Astrocyte (in vitro differentiated cells and primary cell): ENCODE measurements at regions not wholly inside any gene's neighbourhood (a gene's known extent, or its start where the extent isn't known, plus 50 kb on each side); places are given as distances from the start of the nearest gene placed in this dataset.

Source experiments
- EZH2 ChIP-seq: IDR thresholded peaks from 2 replicates; pipeline ENCODE4 v1.6.1; 2012; ENCODE audit warnings: mild to moderate bottlenecking, low read length, inconsistent platforms; ENCODE audit not compliant: insufficient read depth
- TF ChIP-seq, protein P1 (sequence below): IDR thresholded peaks from 2 replicates; pipeline ENCODE4 v1.5.1; 2011; ENCODE audit warnings: low read depth, mild to moderate bottlenecking, inconsistent platforms, low read length, moderate library complexity; ENCODE audit not compliant: insufficient read depth

DNA sequence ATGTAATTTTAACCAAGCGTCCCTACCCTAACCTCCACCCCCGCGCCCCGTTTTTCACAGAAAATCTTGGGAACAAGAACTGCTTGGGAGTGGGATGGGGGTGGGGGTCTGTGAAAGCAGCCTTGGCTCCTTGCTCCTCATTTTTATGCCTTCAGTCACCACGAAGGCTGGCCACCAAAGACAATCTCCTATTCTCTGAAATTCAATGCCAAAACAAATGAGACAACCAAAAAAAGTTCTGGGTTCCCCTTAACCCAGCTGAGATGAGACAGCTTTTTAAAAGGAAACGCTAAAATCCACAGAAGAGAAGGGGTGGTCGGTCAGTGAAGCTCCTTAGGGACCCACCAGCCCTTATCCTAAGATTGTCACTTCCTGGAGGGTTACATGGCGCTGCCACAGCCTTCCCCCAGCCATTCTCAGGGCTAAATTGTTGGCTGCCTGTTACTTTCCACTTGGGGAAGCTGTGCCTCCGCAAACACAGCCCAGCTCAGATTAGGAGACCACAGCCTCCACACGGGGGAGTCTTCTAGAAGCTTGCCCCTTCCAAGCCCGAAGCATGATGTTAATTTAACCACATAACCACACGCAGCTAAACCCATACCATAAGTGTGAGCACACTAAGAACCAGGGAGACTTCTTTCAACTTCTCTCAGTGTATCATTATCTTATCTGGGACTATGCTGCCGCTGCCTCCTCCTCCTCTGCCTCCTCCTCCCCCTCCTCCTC, 136.3 kb downstream of the FOXD1 start:
- TF ChIP-seq, protein P1, sequence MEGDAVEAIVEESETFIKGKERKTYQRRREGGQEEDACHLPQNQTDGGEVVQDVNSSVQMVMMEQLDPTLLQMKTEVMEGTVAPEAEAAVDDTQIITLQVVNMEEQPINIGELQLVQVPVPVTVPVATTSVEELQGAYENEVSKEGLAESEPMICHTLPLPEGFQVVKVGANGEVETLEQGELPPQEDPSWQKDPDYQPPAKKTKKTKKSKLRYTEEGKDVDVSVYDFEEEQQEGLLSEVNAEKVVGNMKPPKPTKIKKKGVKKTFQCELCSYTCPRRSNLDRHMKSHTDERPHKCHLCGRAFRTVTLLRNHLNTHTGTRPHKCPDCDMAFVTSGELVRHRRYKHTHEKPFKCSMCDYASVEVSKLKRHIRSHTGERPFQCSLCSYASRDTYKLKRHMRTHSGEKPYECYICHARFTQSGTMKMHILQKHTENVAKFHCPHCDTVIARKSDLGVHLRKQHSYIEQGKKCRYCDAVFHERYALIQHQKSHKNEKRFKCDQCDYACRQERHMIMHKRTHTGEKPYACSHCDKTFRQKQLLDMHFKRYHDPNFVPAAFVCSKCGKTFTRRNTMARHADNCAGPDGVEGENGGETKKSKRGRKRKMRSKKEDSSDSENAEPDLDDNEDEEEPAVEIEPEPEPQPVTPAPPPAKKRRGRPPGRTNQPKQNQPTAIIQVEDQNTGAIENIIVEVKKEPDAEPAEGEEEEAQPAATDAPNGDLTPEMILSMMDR = peak; percentile 74
- TF ChIP-seq EZH2 = no peak
